ENCODE measurements at regions not wholly inside any gene's neighbourhood (a gene's known extent, or its start where the extent isn't known, plus 50 kb on each side); places are given as distances from the start of the nearest gene placed in this dataset.

- no peak overlapping the region for H3K27ac ChIP-seq
- no peak overlapping the region for H3K4me3 ChIP-seq
- TF ChIP-seq CTCF (IDR thresholded peaks at IDR 0.05): no peak
- no peak for TF ChIP-seq POLR2A (IDR thresholded peaks at IDR 0.05)
- H3K9me3 ChIP-seq: no peaks in the 10 kb centered on the region
- H3K4me1 ChIP-seq: no peaks in the 10 kb centered on the region
- H3K27me3 ChIP-seq: no peaks in the 10 kb centered on the region
- no peaks in the 10 kb centered on the region for H3K36me3 ChIP-seq
- no peak for DNase-seq
These were observed 327.9 kb upstream of the SOX9 start for GRCh38 chr17:71792966-71793365.

DNA sequence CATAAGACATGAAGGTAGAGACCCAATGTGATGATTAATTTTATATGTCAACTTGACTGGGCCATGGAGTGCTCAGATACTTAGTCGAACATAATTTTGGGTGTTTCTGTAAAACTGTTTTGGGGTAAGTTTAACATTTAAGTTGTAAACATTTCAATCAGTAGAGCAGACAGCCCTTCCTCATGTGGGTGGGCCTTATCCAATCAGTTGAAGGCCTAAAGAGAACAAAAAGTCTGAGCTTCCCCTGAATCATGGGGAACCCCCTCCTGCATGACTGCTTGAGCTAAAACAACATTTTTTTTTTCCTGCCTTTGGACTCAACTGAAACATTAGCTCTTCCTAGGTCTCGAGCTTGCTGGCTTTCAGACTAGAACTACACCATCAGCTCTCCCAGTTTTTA, 327.3 kb upstream of the SOX9 start:
- no peaks in the 10 kb centered on the region for H3K36me3 ChIP-seq
- H3K9me3 ChIP-seq: no peaks in the 10 kb centered on the region
- DNase-seq: no peak
- no peaks in the 10 kb centered on the region for H3K27me3 ChIP-seq
- no peak for TF ChIP-seq CTCF (IDR thresholded peaks at IDR 0.05)
- H3K4me3 ChIP-seq: no peak overlapping the region
- no peak overlapping the region for H3K27ac ChIP-seq
- H3K4me1 ChIP-seq: no peaks in the 10 kb centered on the region

- TF ChIP-seq CTCF (IDR thresholded peaks at IDR 0.05) (no peak), POLR2A (IDR thresholded peaks at IDR 0.05) (no peak)
- H3K4me3 ChIP-seq: no peak overlapping the region
- H3K36me3 ChIP-seq: no peaks in the 10 kb centered on the region
- no peak overlapping the region for H3K27ac ChIP-seq
- H3K27me3 ChIP-seq: no peaks in the 10 kb centered on the region
- no peaks in the 10 kb centered on the region for H3K9me3 ChIP-seq
- DNase-seq: no peak
- no peaks in the 10 kb centered on the region for H3K4me1 ChIP-seq
These were observed 322.1 kb upstream of the SOX9 start for GRCh38 chr17:71798701-71799100.

DNA sequence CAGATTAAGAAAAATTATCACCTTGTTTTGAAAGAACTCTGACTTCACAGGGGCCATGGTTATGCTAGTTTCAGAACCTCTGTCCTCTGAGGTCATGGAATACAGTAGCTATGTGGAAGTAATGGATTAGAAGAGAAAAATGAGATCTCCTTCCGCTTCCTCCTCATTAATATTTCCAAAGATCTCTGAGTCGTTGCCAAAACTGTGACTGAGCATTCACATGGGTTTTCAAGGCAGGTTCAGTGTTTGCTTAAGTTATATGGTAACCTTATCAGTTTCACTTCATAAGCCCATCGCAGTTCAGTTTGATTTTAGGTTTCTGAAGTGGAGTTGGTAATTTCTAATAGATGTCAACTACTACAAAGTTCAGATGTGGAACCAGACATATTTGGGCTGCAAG, 321.2 kb upstream of the SOX9 start:
- no peak overlapping the region for H3K27ac ChIP-seq
- no peak for DNase-seq
- no peak for TF ChIP-seq POLR2A (IDR thresholded peaks at IDR 0.05)
- TF ChIP-seq CTCF (IDR thresholded peaks at IDR 0.05): no peak
- H3K9me3 ChIP-seq: no peaks in the 10 kb centered on the region
- no peak overlapping the region for H3K4me3 ChIP-seq
- H3K36me3 ChIP-seq: no peaks in the 10 kb centered on the region
- no peaks in the 10 kb centered on the region for H3K27me3 ChIP-seq
- no peaks in the 10 kb centered on the region for H3K4me1 ChIP-seq

DNA sequence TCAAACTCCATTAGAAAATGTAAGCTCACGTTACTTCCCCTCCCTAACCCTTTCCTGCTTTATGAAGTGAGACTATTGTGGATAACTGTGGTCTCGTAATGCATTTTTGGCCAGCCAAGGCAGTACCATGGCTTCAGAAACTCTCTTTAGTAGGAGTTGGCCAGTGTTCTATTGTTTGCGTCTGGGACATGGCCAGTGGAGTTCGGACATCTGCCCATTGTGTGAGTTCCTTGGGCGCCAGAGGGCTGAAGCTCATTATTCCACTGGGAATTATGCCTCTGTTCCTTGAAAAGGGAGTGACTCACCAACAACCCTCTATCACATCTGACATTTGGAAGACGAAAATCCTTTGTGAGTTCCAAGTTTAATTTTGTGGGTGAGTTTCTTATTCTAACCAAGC, 319.5 kb upstream of the SOX9 start:
- H3K27me3 ChIP-seq: no peaks in the 10 kb centered on the region
- no peaks in the 10 kb centered on the region for H3K4me1 ChIP-seq
- H3K4me3 ChIP-seq: no peak overlapping the region
- no peak for TF ChIP-seq CTCF (IDR thresholded peaks at IDR 0.05)
- TF ChIP-seq POLR2A (IDR thresholded peaks at IDR 0.05): no peak
- H3K9me3 ChIP-seq: no peaks in the 10 kb centered on the region
- H3K27ac ChIP-seq: no peak overlapping the region
- no peaks in the 10 kb centered on the region for H3K36me3 ChIP-seq
- no peak for DNase-seq

GRCh38 chr17:71802663-71803062, 318.2 kb upstream of the SOX9 start:
- Histone ChIP-seq H3K9me3 (no peaks in the 10 kb centered on the region), H3K4me3 (no peak overlapping the region), H3K4me1 (no peaks in the 10 kb centered on the region), H3K36me3 (no peaks in the 10 kb centered on the region), H3K27ac (no peak overlapping the region), H3K27me3 (no peaks in the 10 kb centered on the region)
- DNase-seq: no peak
- TF ChIP-seq CTCF (IDR thresholded peaks at IDR 0.05): no peak
- no peak for TF ChIP-seq POLR2A (IDR thresholded peaks at IDR 0.05)

Data from Peyer's patch (tissue), 4 donors.